Liver (tissue), 8 donors: ENCODE measurements at regions not wholly inside any gene's neighbourhood (a gene's known extent, or its start where the extent isn't known, plus 50 kb on each side); places are given as distances from the start of the nearest gene placed in this dataset.
"Not testable (repeated sequence)": the region's sequence is repeated elsewhere in the genome, so short reads cannot be mapped to it uniquely, and the experiment has no call there.

Experiments used
- DNase-seq: peaks from one replicate; pipeline ENCODE4 v3.0.0-alpha.2; 2017; ENCODE audit warnings: low spot score
- H3K27ac ChIP-seq, 2 donors: one replicate each; pipeline ENCODE4 v1.7.0; 2013; ENCODE audit warnings: inconsistent platforms in 2 of 2, low read length in 2 of 2, control low read depth in 1 of 2, low read depth in 1 of 2, mild to moderate bottlenecking in 1 of 2
- H3K27me3 ChIP-seq, 4 donors: one replicate each; pipeline versions ENCODE4 v1.6.1 to v1.7.0; 2013; ENCODE audit warnings: low read length in 3 of 4, inconsistent platforms in 1 of 4, mild to moderate bottlenecking in 1 of 4, moderate library complexity in 1 of 4; ENCODE audit not compliant: control insufficient read depth in 4 of 4, insufficient read depth in 4 of 4
- H3K36me3 ChIP-seq, 4 donors: one replicate each; pipeline versions ENCODE4 v1.6.1 to v1.7.0; 2013; ENCODE audit warnings: low read length in 3 of 4, mild to moderate bottlenecking in 3 of 4, low read depth in 1 of 4, moderate library complexity in 1 of 4; ENCODE audit not compliant: control insufficient read depth in 4 of 4, insufficient read depth in 3 of 4
- H3K4me1 ChIP-seq, 4 donors: one replicate each; pipeline versions ENCODE4 v1.6.1 to v1.7.0; 2013; ENCODE audit warnings: low read length in 3 of 4, mild to moderate bottlenecking in 3 of 4, moderate library complexity in 1 of 4; ENCODE audit not compliant: control insufficient read depth in 4 of 4, insufficient read depth in 4 of 4
- H3K4me3 ChIP-seq, 3 donors: one replicate each; pipeline versions ENCODE4 v1.6.1 to v1.7.0; 2013; ENCODE audit warnings: low read length in 3 of 3, control low read depth in 1 of 3, low read depth in 1 of 3, mild to moderate bottlenecking in 1 of 3
- H3K9ac ChIP-seq, 2 donors: one replicate each; pipeline ENCODE4 v1.7.0; 2013; ENCODE audit warnings: low read length in 2 of 2, mild to moderate bottlenecking in 2 of 2, moderate library complexity in 2 of 2, control low read depth in 1 of 2, low read depth in 1 of 2
- H3K9me3 ChIP-seq, 4 donors: one replicate each; pipeline versions ENCODE4 v1.6.1 to v1.7.0; 2013; ENCODE audit warnings: low read length in 3 of 4; ENCODE audit not compliant: control insufficient read depth in 4 of 4
- ATF3 ChIP-seq: IDR thresholded peaks from 2 replicates; pipeline ENCODE4 v1.6.1; 2016; ENCODE audit warnings: antibody characterized with exemption
- CTCF ChIP-seq: fragments of 150-350 bp; IDR thresholded peaks from 2 replicates; pipeline ENCODE4 v1.5.1; 2017; ENCODE audit warnings: improper control_type of control experiment, low read depth, low read length; ENCODE audit not compliant: missing input control
- EGR1 ChIP-seq, 2 donors: IDR thresholded peaks; 2 replicates each; pipeline ENCODE4 v1.6.1; 2016 to 2018; ENCODE audit warnings: antibody characterized with exemption in 2 of 2, low read depth in 2 of 2
- JUND ChIP-seq, 2 donors: IDR thresholded peaks; 2 replicates each; pipeline ENCODE4 v1.6.1; 2016; ENCODE audit warnings: antibody characterized with exemption in 2 of 2
- MAX ChIP-seq: IDR thresholded peaks from 2 replicates; pipeline ENCODE4 v1.6.1; 2016; ENCODE audit warnings: antibody characterized with exemption
- NR2F2 ChIP-seq: IDR thresholded peaks from 2 replicates; pipeline ENCODE4 v1.6.1; 2016; ENCODE audit warnings: antibody characterized with exemption
- RAD21 ChIP-seq, 2 donors: IDR thresholded peaks; 2 replicates each; pipeline ENCODE4 v1.6.1; 2016; ENCODE audit warnings: antibody characterized with exemption in 2 of 2, mild to moderate bottlenecking in 2 of 2
- REST ChIP-seq: IDR thresholded peaks from 2 replicates; pipeline ENCODE4 v1.6.1; 2016; ENCODE audit warnings: antibody characterized with exemption, mild to moderate bottlenecking
- SP1 ChIP-seq: IDR thresholded peaks from 2 replicates; pipeline ENCODE4 v1.6.1; 2018; ENCODE audit warnings: antibody characterized with exemption, mild to moderate bottlenecking
- TAF1 ChIP-seq: conservative IDR thresholded peaks from 2 replicates; pipeline ENCODE4 v1.6.1; 2016; ENCODE audit warnings: antibody characterized with exemption, mild to moderate bottlenecking
- YY1 ChIP-seq: IDR thresholded peaks from 2 replicates; pipeline ENCODE4 v1.6.1; 2016; ENCODE audit warnings: antibody characterized with exemption, mild to moderate bottlenecking
- WGBS: extraction: QIAGEN DNeasy Blood & Tissue Kit; methylation state at CpG from one replicate; pipeline ENCODE4 v1.1.7; 2013; 5-methylcytosine and 5-hydroxymethylcytosine counted together
- donor health status: healthy.
- donor health status: healthy.
- donor health status: healthy.
- donor health status: healthy.
- donor health status: healthy.

GRCh38 chr5:57429513-57430120, 53.0 kb downstream of the ACTBL2 start:
- H3K9me3 ChIP-seq, result no peaks in the 10 kb centered on the region
- no peak overlapping the region for H3K9ac ChIP-seq
- H3K27me3 ChIP-seq, result no peaks in the 10 kb centered on the region
- TF ChIP-seq MAX (no peak), TAF1 (no peak), SP1 (no peak), NR2F2 (no peak), EGR1 (IDR thresholded peaks at IDR 0.05; ENCODE audit: low read depth in 2 of 2) (no peak), REST (no peak), CTCF (no peak)
- H3K4me1 ChIP-seq, result no peaks in the 10 kb centered on the region
- no peak overlapping the region for H3K27ac ChIP-seq
- peaks cover 0 to 2% (median 0%) of the 10 kb centered on the region in 4 donors for H3K36me3 ChIP-seq
- 88% methylated on average over 7 of the region's 7 CpGs for WGBS
- H3K4me3 ChIP-seq, result no peak overlapping the region
- DNase-seq, result no peak

- H3K27me3 ChIP-seq, H3K36me3 ChIP-seq, H3K27ac ChIP-seq, H3K9me3 ChIP-seq, H3K4me1 ChIP-seq, H3K9ac ChIP-seq, H3K4me3 ChIP-seq, DNase-seq: not testable (repeated sequence)
- WGBS, result 84% methylated on average over 2 of the region's 2 CpGs
Measured at GRCh38 chr5:57429021-57429420, 53.6 kb downstream of the ACTBL2 start.

GRCh38 chr5:57422993-57423392, 59.6 kb downstream of the ACTBL2 start:
- WGBS, result 94% methylated on average over 17 of the region's 17 CpGs
- Histone ChIP-seq H3K4me1 (no peaks in the 10 kb centered on the region), H3K36me3 (peaks cover 0 to 2% (median 0%) of the 10 kb centered on the region in 4 donors), H3K9ac (no peak overlapping the region), H3K27ac (no peak overlapping the region), H3K27me3 (no peaks in the 10 kb centered on the region), H3K4me3 (no peak overlapping the region), H3K9me3 (no peaks in the 10 kb centered on the region)
- DNase-seq, result no peak
- no peak for TF ChIP-seq ATF3
- no peak for TF ChIP-seq EGR1 (IDR thresholded peaks at IDR 0.05; ENCODE audit: low read depth in 2 of 2)
- no peak for TF ChIP-seq JUND (IDR thresholded peaks at IDR 0.05)
- no peak for TF ChIP-seq RAD21 (IDR thresholded peaks at IDR 0.05)
- no peak for TF ChIP-seq YY1
- TF ChIP-seq CTCF, result no peak
